Stimulated activated CD4-positive, alpha-beta T cell treated with anti-CD3 and anti-CD28 coated beads, Interleukin-12 subunit alpha, Interleukin-12 subunit beta, amount 100 ng/mL, for 4 hours (primary cell): ENCODE measurements at regions not wholly inside any gene's neighbourhood (a gene's known extent, or its start where the extent isn't known, plus 50 kb on each side); places are given as distances from the start of the nearest gene placed in this dataset.
"Not testable (repeated sequence)": the region's sequence is repeated elsewhere in the genome, so short reads cannot be mapped to it uniquely, and the experiment has no call there.

Experiments
- DNase-seq: peaks from one replicate; pipeline ENCODE4 v3.0.0-alpha.2; 2020

GRCh38 chr2:84373391-84373790 is 85.7 kb downstream of the SUCLG1 start:
- no peak for DNase-seq

GRCh38 chr2:84362541-84362940 is 96.5 kb downstream of the SUCLG1 start:
- DNase-seq: no peak

- DNase-seq: no peak
These were observed 121.0 kb downstream of the SUCLG1 start for GRCh38 chr2:84338069-84338468.

GRCh38 chr2:84327645-84328249 is 131.3 kb downstream of the SUCLG1 start:
- no peak for DNase-seq

- DNase-seq: no peak
These were observed 132.1 kb downstream of the SUCLG1 start for GRCh38 chr2:84326831-84327432.

- no peak for DNase-seq
These were observed 135.2 kb downstream of the SUCLG1 start for GRCh38 chr2:84323890-84324289.

- no peak for DNase-seq
These were observed 138.1 kb downstream of the SUCLG1 start for GRCh38 chr2:84320940-84321339.

GRCh38 chr2:84319581-84319980 is 139.5 kb downstream of the SUCLG1 start:
- DNase-seq: no peak

GRCh38 chr2:84317135-84317534 is 141.9 kb downstream of the SUCLG1 start:
- no peak for DNase-seq

GRCh38 chr2:84314901-84315330 is 144.2 kb downstream of the SUCLG1 start:
- DNase-seq: peak; percentile 79

- DNase-seq: no peak
These were observed 144.8 kb downstream of the SUCLG1 start for GRCh38 chr2:84314250-84314649.

GRCh38 chr2:84309281-84309680 is 149.8 kb downstream of the SUCLG1 start:
- no peak for DNase-seq

GRCh38 chr2:84306361-84306760 is 152.7 kb downstream of the SUCLG1 start:
- no peak for DNase-seq

- DNase-seq: no peak
These were observed 156.3 kb downstream of the SUCLG1 start for GRCh38 chr2:84302513-84303412.

GRCh38 chr2:84301717-84302116 is 157.4 kb downstream of the SUCLG1 start:
- no peak for DNase-seq

GRCh38 chr2:84300696-84301029 is 158.4 kb downstream of the SUCLG1 start:
- DNase-seq: no peak

GRCh38 chr2:84300001-84300695 is 158.9 kb downstream of the SUCLG1 start:
- DNase-seq: not testable (repeated sequence)

GRCh38 chr2:84299211-84299775 is 159.8 kb downstream of the SUCLG1 start:
- DNase-seq: no peak

- no peak for DNase-seq
These were observed 161.9 kb downstream of the SUCLG1 start for GRCh38 chr2:84297155-84297554.

- no peak for DNase-seq
These were observed 165.2 kb downstream of the SUCLG1 start for GRCh38 chr2:84293791-84294380.

GRCh38 chr2:84292545-84292944 is 166.5 kb downstream of the SUCLG1 start:
- no peak for DNase-seq

- no peak for DNase-seq
These were observed 168.5 kb downstream of the SUCLG1 start for GRCh38 chr2:84290537-84290936.

- no peak for DNase-seq
These were observed 170.8 kb downstream of the SUCLG1 start for GRCh38 chr2:84288293-84288692.
